ENCODE measurements at regions not wholly inside any gene's neighbourhood (a gene's known extent, or its start where the extent isn't known, plus 50 kb on each side); places are given as distances from the start of the nearest gene placed in this dataset.

DNA sequence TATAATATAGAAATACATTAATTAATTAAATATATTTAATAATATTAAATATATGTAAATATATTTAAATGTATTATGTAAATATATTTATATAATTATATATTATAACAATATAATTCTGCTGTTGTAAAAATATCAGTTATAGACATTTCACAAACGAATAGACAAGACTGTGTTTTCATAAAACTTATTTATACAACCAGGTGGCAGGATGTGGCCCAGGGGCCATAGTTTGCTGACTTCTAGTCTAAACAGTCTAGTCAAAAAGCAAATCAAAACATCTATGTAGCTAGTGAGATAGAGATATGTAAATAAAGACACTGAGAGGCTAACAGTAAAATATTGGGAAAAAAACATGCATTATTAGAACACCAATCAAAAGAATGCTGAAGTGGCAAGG lies 136.4 kb downstream of the TBXT start:
- H3K4me3 ChIP-seq (ENCODE audit: low read length in 2 of 2): no peak overlapping the region
- H3K9me3 ChIP-seq (ENCODE audit: control insufficient read depth in 2 of 2, low read length in 2 of 2): no peaks in the 10 kb centered on the region
- H3K4me1 ChIP-seq (ENCODE audit: control insufficient read depth in 2 of 2, insufficient read depth in 2 of 2, low read length in 2 of 2): no peaks in the 10 kb centered on the region
- H3K36me3 ChIP-seq (ENCODE audit: control insufficient read depth in 2 of 2, insufficient read depth in 2 of 2, low read length in 2 of 2): no peaks in the 10 kb centered on the region
- no peak overlapping the region for H3K27ac ChIP-seq (ENCODE audit: low read depth in 2 of 2, low read length in 2 of 2)
- H3K27me3 ChIP-seq (ENCODE audit: control insufficient read depth in 2 of 2, insufficient read depth in 2 of 2, low read length in 2 of 2): no peaks in the 10 kb centered on the region
- H3K9ac ChIP-seq (ENCODE audit: low read depth in 1 of 2, low read length in 2 of 2): no peak overlapping the region

GRCh38 chr6:166029506-166029905 lies 138.1 kb downstream of the TBXT start:
- no peaks in the 10 kb centered on the region for H3K36me3 ChIP-seq (ENCODE audit: control insufficient read depth in 2 of 2, insufficient read depth in 2 of 2, low read length in 2 of 2)
- H3K4me3 ChIP-seq (ENCODE audit: low read length in 2 of 2): no peak overlapping the region
- no peak overlapping the region for H3K9ac ChIP-seq (ENCODE audit: low read depth in 1 of 2, low read length in 2 of 2)
- no peaks in the 10 kb centered on the region for H3K9me3 ChIP-seq (ENCODE audit: control insufficient read depth in 2 of 2, low read length in 2 of 2)
- H3K27ac ChIP-seq (ENCODE audit: low read depth in 2 of 2, low read length in 2 of 2): no peak overlapping the region
- no peaks in the 10 kb centered on the region for H3K4me1 ChIP-seq (ENCODE audit: control insufficient read depth in 2 of 2, insufficient read depth in 2 of 2, low read length in 2 of 2)
- no peaks in the 10 kb centered on the region for H3K27me3 ChIP-seq (ENCODE audit: control insufficient read depth in 2 of 2, insufficient read depth in 2 of 2, low read length in 2 of 2)

DNA sequence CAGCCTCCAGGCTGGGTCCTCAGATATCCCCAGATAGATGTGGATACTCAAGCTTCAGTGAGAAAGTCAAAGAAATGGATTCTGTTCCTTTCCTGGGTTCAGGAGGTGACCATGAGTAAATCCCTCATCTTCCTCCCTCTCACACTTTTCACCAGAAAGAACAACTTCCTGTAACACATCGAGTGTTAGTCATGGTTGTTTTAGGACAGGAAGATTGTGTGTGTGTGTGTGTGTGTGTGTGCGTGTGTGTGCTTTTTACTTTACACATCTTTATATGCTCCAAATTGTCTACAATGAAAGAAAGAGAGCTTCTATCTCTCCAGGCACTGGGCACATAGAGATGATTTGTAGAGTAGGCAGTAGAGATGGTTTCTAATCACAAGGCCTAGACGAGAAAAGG lies 139.9 kb downstream of the TBXT start:
- no peaks in the 10 kb centered on the region for H3K27me3 ChIP-seq (ENCODE audit: control insufficient read depth in 2 of 2, insufficient read depth in 2 of 2, low read length in 2 of 2)
- no peak overlapping the region for H3K4me3 ChIP-seq (ENCODE audit: low read length in 2 of 2)
- no peak overlapping the region for H3K9ac ChIP-seq (ENCODE audit: low read depth in 1 of 2, low read length in 2 of 2)
- H3K27ac ChIP-seq (ENCODE audit: low read depth in 2 of 2, low read length in 2 of 2): no peak overlapping the region
- H3K4me1 ChIP-seq (ENCODE audit: control insufficient read depth in 2 of 2, insufficient read depth in 2 of 2, low read length in 2 of 2): no peaks in the 10 kb centered on the region
- no peaks in the 10 kb centered on the region for H3K9me3 ChIP-seq (ENCODE audit: control insufficient read depth in 2 of 2, low read length in 2 of 2)
- no peaks in the 10 kb centered on the region for H3K36me3 ChIP-seq (ENCODE audit: control insufficient read depth in 2 of 2, insufficient read depth in 2 of 2, low read length in 2 of 2)

DNA sequence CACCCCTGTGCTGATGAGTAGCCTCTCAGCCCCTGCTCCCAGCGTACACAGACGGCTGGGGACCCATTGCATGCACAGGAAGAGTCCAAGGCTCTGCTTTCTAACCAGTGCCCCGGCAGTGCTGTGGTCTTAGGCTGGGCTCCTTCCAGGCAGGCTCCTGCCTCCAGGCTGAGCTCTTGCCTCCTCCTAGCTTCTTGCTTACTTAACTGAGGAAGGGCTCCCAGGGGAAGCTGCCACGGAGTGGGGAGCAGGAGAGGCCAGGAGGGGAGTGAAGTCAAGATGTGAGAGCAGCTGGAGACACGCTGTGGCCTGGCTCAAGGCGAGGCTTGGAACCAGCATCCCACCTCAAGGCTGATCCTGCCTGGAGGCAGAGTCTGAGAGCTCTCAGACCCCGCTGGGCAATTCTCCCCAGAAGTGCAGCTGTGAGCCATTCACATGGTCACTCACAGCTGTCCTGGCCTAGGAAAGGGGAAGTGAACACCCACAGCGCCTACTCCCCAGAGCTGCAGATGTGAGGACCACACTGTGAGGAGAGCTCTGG lies 141.0 kb downstream of the TBXT start:
- Histone ChIP-seq H3K9ac (ENCODE audit: low read depth in 1 of 2, low read length in 2 of 2) (no peak overlapping the region), H3K27me3 (ENCODE audit: control insufficient read depth in 2 of 2, insufficient read depth in 2 of 2, low read length in 2 of 2) (no peaks in the 10 kb centered on the region), H3K36me3 (ENCODE audit: control insufficient read depth in 2 of 2, insufficient read depth in 2 of 2, low read length in 2 of 2) (no peaks in the 10 kb centered on the region), H3K27ac (ENCODE audit: low read depth in 2 of 2, low read length in 2 of 2) (no peak overlapping the region), H3K9me3 (ENCODE audit: control insufficient read depth in 2 of 2, low read length in 2 of 2) (no peaks in the 10 kb centered on the region), H3K4me3 (ENCODE audit: low read length in 2 of 2) (no peak overlapping the region), H3K4me1 (ENCODE audit: control insufficient read depth in 2 of 2, insufficient read depth in 2 of 2, low read length in 2 of 2) (no peaks in the 10 kb centered on the region)

DNA sequence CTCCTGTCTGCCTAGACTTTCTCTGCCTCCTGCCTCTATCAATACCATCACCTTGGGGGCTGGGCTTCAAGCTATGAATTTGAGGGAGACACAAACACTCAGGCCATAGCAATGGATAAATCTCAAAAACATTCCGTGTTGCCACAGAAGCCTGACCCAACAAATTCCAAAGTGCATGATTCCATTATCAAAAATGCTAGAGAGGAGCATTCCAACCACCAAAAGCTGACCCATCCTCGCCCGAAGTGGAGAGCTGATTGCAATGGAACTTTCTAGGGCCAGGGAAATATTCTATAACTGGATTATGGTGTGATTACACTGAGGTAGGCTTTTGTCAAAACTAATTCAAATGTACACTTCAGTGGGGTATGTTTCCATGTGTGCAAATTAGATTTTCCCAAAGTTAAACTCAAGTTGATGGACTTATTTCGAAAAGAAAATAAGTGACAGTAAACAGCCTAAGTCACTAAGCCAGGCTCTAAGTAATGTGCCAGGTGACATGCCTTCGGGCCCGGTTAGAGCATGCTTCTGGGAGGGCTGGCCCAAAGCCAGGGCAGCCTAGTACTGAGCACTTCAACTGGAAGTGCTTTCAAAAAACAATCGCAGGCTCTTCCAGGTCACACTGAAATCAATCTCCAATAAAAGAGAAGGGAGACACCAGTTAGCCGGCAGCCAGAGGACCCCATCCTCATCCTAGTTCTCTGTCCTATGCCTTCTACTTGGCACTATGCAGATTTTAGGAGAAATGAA lies 142.3 kb downstream of the TBXT start:
- Histone ChIP-seq H3K36me3 (ENCODE audit: control insufficient read depth in 2 of 2, insufficient read depth in 2 of 2, low read length in 2 of 2) (no peaks in the 10 kb centered on the region), H3K4me1 (ENCODE audit: control insufficient read depth in 2 of 2, insufficient read depth in 2 of 2, low read length in 2 of 2) (no peaks in the 10 kb centered on the region), H3K9ac (ENCODE audit: low read depth in 1 of 2, low read length in 2 of 2) (no peak overlapping the region), H3K27ac (ENCODE audit: low read depth in 2 of 2, low read length in 2 of 2) (no peak overlapping the region), H3K27me3 (ENCODE audit: control insufficient read depth in 2 of 2, insufficient read depth in 2 of 2, low read length in 2 of 2) (no peaks in the 10 kb centered on the region), H3K9me3 (ENCODE audit: control insufficient read depth in 2 of 2, low read length in 2 of 2) (no peaks in the 10 kb centered on the region), H3K4me3 (ENCODE audit: low read length in 2 of 2) (no peak overlapping the region)

DNA sequence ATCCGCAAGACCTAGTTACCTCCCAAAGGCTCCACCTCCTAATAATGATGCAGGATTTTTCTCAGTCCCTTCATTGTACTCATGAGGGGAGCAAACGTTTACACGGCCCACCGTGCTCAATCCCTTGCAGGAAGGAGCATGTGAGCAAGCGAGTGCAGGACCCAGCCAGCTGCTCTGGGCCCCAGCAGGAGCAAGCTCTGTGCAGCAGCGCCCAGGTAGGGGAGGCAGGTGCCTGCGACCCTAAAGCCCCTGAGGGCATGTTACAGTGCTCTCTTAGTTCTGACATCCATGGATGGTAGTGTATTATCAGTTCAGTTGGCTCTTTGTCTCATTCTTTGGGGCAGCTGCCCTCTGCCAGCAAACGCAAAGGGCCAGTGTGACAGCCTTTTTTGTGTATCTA lies 143.4 kb downstream of the TBXT start:
- Histone ChIP-seq H3K9ac (ENCODE audit: low read depth in 1 of 2, low read length in 2 of 2) (no peak overlapping the region), H3K36me3 (ENCODE audit: control insufficient read depth in 2 of 2, insufficient read depth in 2 of 2, low read length in 2 of 2) (no peaks in the 10 kb centered on the region)

DNA sequence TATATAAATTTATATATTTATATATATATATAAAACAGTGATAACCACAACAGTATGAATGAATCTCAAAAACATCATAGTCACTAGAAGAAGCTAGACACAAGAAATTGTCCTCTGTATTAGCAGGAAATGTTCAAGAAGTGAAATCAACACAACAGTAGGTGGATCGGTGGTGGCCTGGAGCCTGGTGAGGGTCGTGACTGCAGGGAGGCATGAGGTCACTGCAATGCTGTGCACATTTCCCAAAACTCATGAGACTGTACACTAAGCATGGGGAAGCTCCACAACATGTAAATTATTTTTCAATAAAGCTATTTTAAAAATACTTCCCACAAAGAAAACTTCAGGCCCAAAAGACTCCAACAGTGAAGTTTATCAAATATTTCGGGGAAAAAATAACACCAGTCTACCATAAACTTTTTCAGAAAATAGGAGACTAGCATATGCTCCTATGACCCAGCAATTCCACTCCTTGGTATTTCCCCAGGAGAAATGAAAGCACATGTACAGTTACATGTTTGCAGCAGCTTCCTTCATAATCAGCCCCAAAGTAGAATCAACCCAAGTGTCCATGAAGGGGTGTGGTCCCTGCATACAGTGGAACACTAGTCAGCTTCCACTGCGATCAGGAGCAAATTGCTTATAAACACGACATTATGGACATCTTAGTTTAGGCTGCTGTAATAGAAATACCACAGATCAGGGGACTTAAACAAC lies 144.2 kb downstream of the TBXT start:
- Histone ChIP-seq H3K27me3 (ENCODE audit: control insufficient read depth in 2 of 2, insufficient read depth in 2 of 2, low read length in 2 of 2) (no peaks in the 10 kb centered on the region), H3K4me1 (ENCODE audit: control insufficient read depth in 2 of 2, insufficient read depth in 2 of 2, low read length in 2 of 2) (no peaks in the 10 kb centered on the region), H3K9ac (ENCODE audit: low read depth in 1 of 2, low read length in 2 of 2) (no peak overlapping the region), H3K36me3 (ENCODE audit: control insufficient read depth in 2 of 2, insufficient read depth in 2 of 2, low read length in 2 of 2) (no peaks in the 10 kb centered on the region), H3K27ac (ENCODE audit: low read depth in 2 of 2, low read length in 2 of 2) (no peak overlapping the region), H3K9me3 (ENCODE audit: control insufficient read depth in 2 of 2, low read length in 2 of 2) (no peaks in the 10 kb centered on the region), H3K4me3 (ENCODE audit: low read length in 2 of 2) (no peak overlapping the region)

More for the DNA sequence above, 143.4 kb downstream of the TBXT start:
- Histone ChIP-seq H3K4me1 (ENCODE audit: control insufficient read depth in 2 of 2, insufficient read depth in 2 of 2, low read length in 2 of 2) (no peaks in the 10 kb centered on the region), H3K27ac (ENCODE audit: low read depth in 2 of 2, low read length in 2 of 2) (no peak overlapping the region), H3K9me3 (ENCODE audit: control insufficient read depth in 2 of 2, low read length in 2 of 2) (no peaks in the 10 kb centered on the region), H3K27me3 (ENCODE audit: control insufficient read depth in 2 of 2, insufficient read depth in 2 of 2, low read length in 2 of 2) (no peaks in the 10 kb centered on the region), H3K4me3 (ENCODE audit: low read length in 2 of 2) (no peak overlapping the region)

GRCh38 chr6:166021429-166021828 lies 146.2 kb downstream of the TBXT start:
- Histone ChIP-seq H3K27me3 (ENCODE audit: control insufficient read depth in 2 of 2, insufficient read depth in 2 of 2, low read length in 2 of 2) (no peaks in the 10 kb centered on the region), H3K9me3 (ENCODE audit: control insufficient read depth in 2 of 2, low read length in 2 of 2) (no peaks in the 10 kb centered on the region)

DNA sequence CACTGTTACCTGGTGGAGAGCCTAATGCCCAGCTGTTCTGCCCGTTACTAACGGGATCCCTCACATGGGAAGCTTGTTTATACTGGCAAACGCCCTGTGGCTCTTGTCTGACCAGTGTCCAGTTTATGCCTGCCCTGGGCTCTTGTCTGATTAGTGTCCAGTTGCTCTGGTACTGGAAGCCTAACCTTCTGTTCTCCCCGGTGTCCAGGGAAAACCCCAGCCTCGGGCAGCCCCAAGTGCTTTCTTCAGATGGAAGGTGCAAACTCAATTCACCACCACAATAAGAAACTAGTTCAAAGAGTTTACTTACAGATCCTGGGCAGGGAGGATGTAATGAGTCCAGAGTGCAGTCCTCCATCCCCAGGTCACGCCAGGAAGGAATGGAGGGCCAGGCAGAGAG lies 148.4 kb downstream of the TBXT start:
- Histone ChIP-seq H3K27ac (ENCODE audit: low read depth in 2 of 2, low read length in 2 of 2) (no peak overlapping the region), H3K9me3 (ENCODE audit: control insufficient read depth in 2 of 2, low read length in 2 of 2) (no peaks in the 10 kb centered on the region), H3K4me3 (ENCODE audit: low read length in 2 of 2) (no peak overlapping the region), H3K4me1 (ENCODE audit: control insufficient read depth in 2 of 2, insufficient read depth in 2 of 2, low read length in 2 of 2) (no peaks in the 10 kb centered on the region), H3K9ac (ENCODE audit: low read depth in 1 of 2, low read length in 2 of 2) (no peak overlapping the region), H3K36me3 (ENCODE audit: control insufficient read depth in 2 of 2, insufficient read depth in 2 of 2, low read length in 2 of 2) (no peaks in the 10 kb centered on the region), H3K27me3 (ENCODE audit: control insufficient read depth in 2 of 2, insufficient read depth in 2 of 2, low read length in 2 of 2) (no peaks in the 10 kb centered on the region)

More at GRCh38 chr6:166021429-166021828, 146.2 kb downstream of the TBXT start:
- Histone ChIP-seq H3K36me3 (ENCODE audit: control insufficient read depth in 2 of 2, insufficient read depth in 2 of 2, low read length in 2 of 2) (no peaks in the 10 kb centered on the region), H3K27ac (ENCODE audit: low read depth in 2 of 2, low read length in 2 of 2) (no peak overlapping the region), H3K4me1 (ENCODE audit: control insufficient read depth in 2 of 2, insufficient read depth in 2 of 2, low read length in 2 of 2) (no peaks in the 10 kb centered on the region), H3K9ac (ENCODE audit: low read depth in 1 of 2, low read length in 2 of 2) (no peak overlapping the region), H3K4me3 (ENCODE audit: low read length in 2 of 2) (no peak overlapping the region)

DNA sequence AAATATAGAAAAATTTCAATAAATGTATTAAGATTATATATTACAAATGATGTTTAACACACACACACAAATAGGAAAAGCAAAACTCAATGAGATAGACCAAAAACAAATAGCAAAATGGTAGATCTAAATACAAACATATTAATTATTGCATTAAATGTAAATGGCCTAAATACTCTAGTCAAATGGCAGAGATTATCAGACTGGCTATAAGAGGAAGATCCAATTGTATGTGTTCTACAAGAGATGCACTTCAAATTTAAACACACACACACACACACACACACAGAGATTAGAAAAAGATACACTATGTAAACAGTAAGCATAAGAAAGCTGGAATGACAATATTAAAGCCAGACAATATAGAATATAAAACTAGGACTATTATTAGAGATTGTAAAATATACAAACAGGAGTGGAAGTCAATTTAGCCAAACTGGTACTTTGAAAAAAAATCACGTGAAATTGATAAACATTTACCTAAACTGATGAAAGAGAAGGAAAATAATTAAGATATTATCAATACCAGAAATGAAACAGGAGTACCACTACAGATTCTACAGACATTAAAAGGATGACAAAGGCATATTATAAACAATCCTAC lies 150.5 kb downstream of the TBXT start:
- no peak overlapping the region for H3K4me3 ChIP-seq (ENCODE audit: low read length in 2 of 2)
- no peaks in the 10 kb centered on the region for H3K4me1 ChIP-seq (ENCODE audit: control insufficient read depth in 2 of 2, insufficient read depth in 2 of 2, low read length in 2 of 2)
- H3K9ac ChIP-seq (ENCODE audit: low read depth in 1 of 2, low read length in 2 of 2): no peak overlapping the region
- no peak overlapping the region for H3K27ac ChIP-seq (ENCODE audit: low read depth in 2 of 2, low read length in 2 of 2)
- no peaks in the 10 kb centered on the region for H3K9me3 ChIP-seq (ENCODE audit: control insufficient read depth in 2 of 2, low read length in 2 of 2)
- H3K36me3 ChIP-seq (ENCODE audit: control insufficient read depth in 2 of 2, insufficient read depth in 2 of 2, low read length in 2 of 2): no peaks in the 10 kb centered on the region
- H3K27me3 ChIP-seq (ENCODE audit: control insufficient read depth in 2 of 2, insufficient read depth in 2 of 2, low read length in 2 of 2): no peaks in the 10 kb centered on the region

Measured in mucosa of rectum (tissue), 2 donors.